Urinary bladder (tissue), 3 donors: ENCODE measurements at regions not wholly inside any gene's neighbourhood (a gene's known extent, or its start where the extent isn't known, plus 50 kb on each side); places are given as distances from the start of the nearest gene placed in this dataset.
"Not testable (repeated sequence)": the region's sequence is repeated elsewhere in the genome, so short reads cannot be mapped to it uniquely, and the experiment has no call there.

Experiments used
- DNase-seq: peaks from one replicate; pipeline ENCODE4 v3.0.0-alpha.2; 2015; ENCODE audit errors: extremely low spot score
- H3K27ac ChIP-seq: one replicate; pipeline ENCODE4 v1.5.1; 2013; ENCODE audit warnings: low read depth, mild to moderate bottlenecking, moderate library complexity
- H3K36me3 ChIP-seq: one replicate; pipeline ENCODE4 v1.6.1; 2013; ENCODE audit warnings: mild to moderate bottlenecking, moderate library complexity; ENCODE audit not compliant: insufficient read depth
- H3K4me1 ChIP-seq: one replicate; pipeline ENCODE4 v1.6.1; 2013; ENCODE audit warnings: mild to moderate bottlenecking, moderate library complexity; ENCODE audit not compliant: insufficient read depth
- H3K4me3 ChIP-seq: one replicate; pipeline ENCODE4 v1.5.1; 2013; ENCODE audit warnings: low read depth, low read length
- WGBS: extraction: QIAGEN DNeasy Blood & Tissue Kit; methylation state at CpG from one replicate; pipeline ENCODE4 v1.1.7; 2013; 5-methylcytosine and 5-hydroxymethylcytosine counted together
- donor health status: healthy with polysubstance abuse.
- donor health status: healthy.

- DNase-seq = no peak
- H3K36me3 ChIP-seq = no peaks in the 10 kb centered on the region
- WGBS = 83% methylated on average over 3 of the region's 3 CpGs
- no peaks in the 10 kb centered on the region for H3K4me1 ChIP-seq
- H3K4me3 ChIP-seq = no peak overlapping the region
- H3K27ac ChIP-seq = no peak overlapping the region
These were observed 120.7 kb downstream of the ARL4C start for GRCh38 chr2:234376229-234376628.

DNA sequence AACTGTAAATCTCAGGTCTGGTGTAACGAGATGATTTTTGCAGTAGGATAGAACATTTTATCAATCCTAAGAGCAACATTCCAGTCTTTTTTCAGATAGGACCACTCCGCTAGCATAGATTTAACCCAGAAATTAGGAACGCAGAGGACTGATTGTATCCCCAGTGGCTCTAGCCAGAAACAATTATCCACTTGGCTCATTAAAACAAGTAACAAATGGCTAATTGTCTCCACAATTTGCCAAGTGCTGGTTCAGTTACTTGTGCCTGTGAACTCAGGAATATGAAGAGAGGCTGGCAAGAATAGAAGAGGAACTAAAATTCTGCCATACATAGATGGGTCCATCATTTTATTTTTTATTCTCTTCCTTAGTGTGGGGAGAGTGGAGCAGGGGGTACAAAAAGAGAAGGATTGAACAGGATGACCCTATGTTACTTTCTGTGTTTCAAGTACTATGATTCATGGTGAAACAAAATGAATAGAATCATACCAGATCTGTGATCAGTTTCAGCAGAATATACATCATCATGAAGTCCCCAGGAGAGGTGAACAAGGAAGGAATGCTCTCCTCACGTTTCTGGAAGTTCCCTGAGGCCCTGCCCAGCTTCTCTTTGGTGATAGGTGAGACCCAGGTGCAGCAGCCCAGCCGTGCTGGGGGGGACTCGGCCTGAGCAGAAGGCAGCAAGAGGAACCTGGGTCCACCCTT lies 121.6 kb downstream of the ARL4C start:
- WGBS = 81% methylated on average over 6 of the region's 6 CpGs
- no peaks in the 10 kb centered on the region for H3K4me1 ChIP-seq
- no peak for DNase-seq
- H3K36me3 ChIP-seq = no peaks in the 10 kb centered on the region
- no peak overlapping the region for H3K4me3 ChIP-seq
- H3K27ac ChIP-seq = no peak overlapping the region

GRCh38 chr2:234374736-234375135 lies 122.1 kb downstream of the ARL4C start:
- 55% methylated on average over 5 of the region's 5 CpGs for WGBS

DNA sequence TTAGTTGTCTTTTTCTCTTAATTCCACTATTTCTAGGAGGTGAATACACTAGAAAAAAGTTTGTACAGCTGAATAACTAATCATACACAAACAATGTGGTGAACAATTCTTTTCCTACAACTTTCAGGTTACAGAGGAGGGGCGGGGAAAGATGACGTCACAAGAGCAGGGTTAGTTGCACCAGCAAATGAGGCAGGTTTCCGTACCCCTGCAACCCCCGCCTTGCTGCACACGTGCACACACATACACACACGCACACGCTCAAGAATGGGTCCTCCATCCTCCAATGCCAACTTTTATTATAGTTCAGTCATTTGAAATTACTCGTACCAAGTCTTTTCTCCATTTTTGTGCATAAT lies 122.8 kb downstream of the ARL4C start:
- DNase-seq = no peak
- H3K36me3 ChIP-seq = no peaks in the 10 kb centered on the region
- H3K4me1 ChIP-seq = no peaks in the 10 kb centered on the region
- no peak overlapping the region for H3K4me3 ChIP-seq
- WGBS = 90% methylated on average over 8 of the region's 8 CpGs
- H3K27ac ChIP-seq = no peak overlapping the region

More at GRCh38 chr2:234374736-234375135, 122.1 kb downstream of the ARL4C start:
- Histone ChIP-seq H3K36me3 (no peaks in the 10 kb centered on the region), H3K4me3 (no peak overlapping the region), H3K4me1 (no peaks in the 10 kb centered on the region), H3K27ac (no peak overlapping the region)
- DNase-seq = no peak

GRCh38 chr2:234373481-234374149 lies 123.3 kb downstream of the ARL4C start:
- DNase-seq = no peak
- WGBS = 78% methylated on average over 13 of the region's 13 CpGs
- Histone ChIP-seq H3K4me1 (no peaks in the 10 kb centered on the region), H3K27ac (no peak overlapping the region), H3K4me3 (no peak overlapping the region), H3K36me3 (no peaks in the 10 kb centered on the region)

DNA sequence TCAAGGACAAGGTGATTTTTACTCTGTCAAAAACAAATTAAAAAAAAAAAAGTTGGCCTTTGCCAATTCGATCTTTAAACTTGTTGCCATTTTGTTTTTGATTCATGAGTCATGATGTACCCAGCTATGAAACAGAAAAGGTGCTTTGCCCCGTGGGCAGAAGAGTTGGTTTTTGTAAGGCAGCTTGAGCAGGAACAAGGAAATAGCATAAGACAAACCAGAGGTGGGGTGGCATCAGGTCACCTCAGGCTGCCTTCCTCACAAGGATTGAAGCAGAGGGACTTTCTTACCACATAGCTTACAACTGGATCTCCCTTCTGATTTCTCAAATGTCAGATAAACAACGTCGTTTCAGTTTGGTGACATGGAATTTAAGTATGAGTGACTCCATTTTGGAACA lies 123.8 kb downstream of the ARL4C start:
- no peak for DNase-seq
- H3K36me3 ChIP-seq = no peaks in the 10 kb centered on the region
- no peak overlapping the region for H3K4me3 ChIP-seq
- H3K27ac ChIP-seq = no peak overlapping the region
- H3K4me1 ChIP-seq = no peaks in the 10 kb centered on the region
- 74% methylated on average over 4 of the region's 4 CpGs for WGBS

DNA sequence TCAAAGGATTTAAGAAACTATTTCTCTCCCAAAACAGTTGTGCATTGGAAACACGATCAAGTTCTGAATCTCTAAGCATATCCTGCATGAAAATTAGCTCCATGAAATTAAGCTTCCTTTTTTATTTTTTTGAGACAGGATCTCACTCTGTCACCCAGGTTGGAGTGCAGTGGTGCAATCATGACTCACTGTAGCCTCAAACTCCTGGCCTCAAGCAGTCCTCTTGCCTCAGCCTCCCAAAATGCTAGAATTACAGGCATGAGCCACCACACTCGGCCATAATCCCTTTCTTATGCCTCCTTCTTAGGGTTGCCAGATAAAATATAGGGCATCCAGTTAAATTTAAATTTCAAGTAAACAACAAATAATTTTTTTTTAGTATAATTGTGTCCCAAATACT lies 124.4 kb downstream of the ARL4C start:
- Histone ChIP-seq H3K36me3 (no peaks in the 10 kb centered on the region), H3K27ac (no peak overlapping the region), H3K4me3 (no peak overlapping the region), H3K4me1 (no peaks in the 10 kb centered on the region)
- WGBS = 83% methylated on average over 2 of the region's 2 CpGs
- DNase-seq = no peak

- peak; percentile 81 for DNase-seq
- Histone ChIP-seq H3K4me1 (no peaks in the 10 kb centered on the region), H3K27ac (peak overlapping the region; percentile 84), H3K4me3 (no peak overlapping the region), H3K36me3 (no peaks in the 10 kb centered on the region)
- WGBS = 12% methylated on average over 1 of the region's 1 CpG
These were observed 128.0 kb downstream of the ARL4C start for GRCh38 chr2:234368861-234369261.

DNA sequence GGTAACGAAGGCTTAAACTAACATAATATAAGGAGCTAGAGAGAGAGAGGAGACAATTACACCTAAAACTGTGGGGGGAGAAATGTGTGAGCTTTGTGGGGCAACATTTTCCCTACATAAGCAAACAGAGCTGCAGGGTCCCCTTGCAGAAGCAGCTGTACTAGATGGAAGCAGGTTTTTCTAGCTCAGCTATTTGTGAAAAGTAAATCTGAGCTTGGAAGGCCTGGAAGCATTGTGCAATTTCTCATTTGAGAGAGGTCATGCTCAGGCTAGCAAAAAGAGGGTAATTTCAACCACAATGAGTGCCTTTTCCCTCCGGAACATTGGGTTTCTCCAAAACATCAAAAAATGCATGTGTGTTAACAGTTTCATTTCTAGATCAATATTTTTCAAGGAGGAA lies 130.0 kb downstream of the ARL4C start:
- Histone ChIP-seq H3K27ac (no peak overlapping the region), H3K4me1 (peaks cover 3% of the 10 kb centered on the region), H3K36me3 (no peaks in the 10 kb centered on the region), H3K4me3 (no peak overlapping the region)
- DNase-seq = peak; percentile 69
- WGBS = 54% methylated on average over 2 of the region's 2 CpGs

GRCh38 chr2:234364661-234365060 lies 132.2 kb downstream of the ARL4C start:
- no peak for DNase-seq
- 66% methylated on average over 8 of the region's 8 CpGs for WGBS
- H3K36me3 ChIP-seq = no peaks in the 10 kb centered on the region
- H3K4me3 ChIP-seq = no peak overlapping the region
- H3K4me1 ChIP-seq = peaks cover 3% of the 10 kb centered on the region
- H3K27ac ChIP-seq = no peak overlapping the region

DNA sequence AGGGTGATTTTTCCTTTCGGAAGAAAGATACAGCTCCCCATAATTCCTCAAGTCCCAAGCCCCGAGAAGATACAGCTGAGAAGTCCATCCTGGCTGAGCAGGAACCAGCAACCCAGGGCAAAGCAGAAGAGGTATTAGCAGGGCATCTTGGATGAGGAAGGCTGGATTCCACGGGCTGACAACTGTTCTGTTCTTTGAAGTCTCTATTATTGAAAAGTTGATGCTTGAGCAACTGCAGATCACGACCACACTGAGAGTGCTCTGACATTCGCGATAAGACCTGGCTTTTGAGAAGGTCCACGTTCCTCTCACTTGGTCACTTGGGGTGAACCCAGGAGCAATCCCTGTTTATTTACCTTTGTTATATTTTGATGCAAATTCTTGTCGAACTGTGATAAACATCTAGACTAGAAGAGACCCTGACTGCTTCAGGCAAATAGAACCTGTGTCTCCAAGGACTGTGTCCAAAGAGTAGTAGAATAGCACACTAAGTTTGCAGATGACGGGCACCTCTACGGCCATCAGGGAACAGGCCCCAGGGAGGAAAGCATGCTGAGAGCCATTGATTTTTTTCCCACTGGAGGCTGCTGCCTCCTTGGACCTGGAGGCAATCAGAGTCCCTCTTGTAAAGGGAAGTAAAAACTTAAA lies 133.1 kb downstream of the ARL4C start:
- no peak for DNase-seq

DNA sequence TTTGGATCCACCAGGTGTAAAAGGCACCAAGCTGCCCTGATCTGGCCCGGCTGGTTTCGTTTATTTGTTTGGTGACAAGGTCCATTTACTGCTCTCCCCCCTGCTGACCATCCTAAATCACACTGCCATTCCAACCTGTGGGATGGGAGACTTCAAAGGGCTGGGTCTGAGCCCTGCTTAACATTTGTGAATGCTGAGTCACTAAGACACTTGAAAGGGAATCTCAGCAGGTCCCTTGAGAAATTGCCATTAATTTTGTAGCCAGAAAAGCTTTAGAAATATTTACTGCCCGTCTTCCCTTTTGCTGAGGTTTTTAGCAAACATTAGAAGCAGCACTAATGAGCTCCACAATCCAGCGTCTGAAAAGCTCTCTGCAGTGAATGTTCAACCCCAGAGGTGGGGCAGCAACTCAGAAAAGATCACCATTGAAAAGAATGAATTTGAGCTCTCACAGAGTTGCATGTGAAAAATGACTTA lies 133.8 kb downstream of the ARL4C start:
- Histone ChIP-seq H3K4me3 (no peak overlapping the region), H3K4me1 (peaks cover 3% of the 10 kb centered on the region), H3K27ac (no peak overlapping the region), H3K36me3 (no peaks in the 10 kb centered on the region)
- no peak for DNase-seq
- 30% methylated on average over 4 of the region's 4 CpGs for WGBS

More for the DNA sequence above, 133.1 kb downstream of the ARL4C start:
- Histone ChIP-seq H3K4me1 (peaks cover 3% of the 10 kb centered on the region), H3K36me3 (no peaks in the 10 kb centered on the region), H3K27ac (no peak overlapping the region), H3K4me3 (no peak overlapping the region)
- WGBS = 45% methylated on average over 10 of the region's 10 CpGs

DNA sequence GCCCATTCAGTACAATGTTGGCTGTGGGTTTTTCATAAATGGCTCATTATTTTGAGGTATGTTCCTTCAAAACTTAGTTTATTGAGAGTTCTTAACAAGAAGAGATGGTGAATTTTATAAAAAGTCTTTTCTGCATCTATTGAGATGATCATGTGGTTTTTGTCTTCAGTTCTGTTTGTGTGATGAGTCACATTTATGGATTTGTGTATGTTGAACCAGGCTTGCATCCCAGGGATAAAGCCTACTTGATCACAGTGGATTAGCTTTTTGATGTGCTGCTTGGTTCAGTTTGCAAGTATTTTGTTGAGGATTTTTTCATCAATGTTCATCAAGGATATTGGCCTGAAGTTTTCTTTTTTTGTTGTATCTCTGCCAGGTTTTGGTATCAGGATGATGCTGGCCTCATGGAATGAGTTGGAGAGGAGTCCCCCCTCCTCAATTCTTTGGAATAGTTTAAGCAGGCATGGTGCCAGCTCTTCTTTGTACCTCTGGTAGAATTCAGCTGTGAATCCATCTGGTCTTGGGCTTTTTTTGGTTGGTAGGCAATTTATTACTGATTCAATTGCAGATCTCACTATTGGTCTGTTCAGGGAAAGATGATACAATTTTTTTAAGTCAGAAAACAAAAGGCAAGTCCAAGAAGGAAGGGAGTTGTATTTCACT lies 136.4 kb downstream of the ARL4C start:
- not testable (repeated sequence) for H3K27ac ChIP-seq, H3K4me3 ChIP-seq, H3K4me1 ChIP-seq, DNase-seq, H3K36me3 ChIP-seq

GRCh38 chr2:234357666-234358065 lies 139.2 kb downstream of the ARL4C start:
- H3K4me3 ChIP-seq = no peak overlapping the region
- H3K4me1 ChIP-seq = no peaks in the 10 kb centered on the region
- DNase-seq = no peak
- 84% methylated on average over 2 of the region's 3 CpGs for WGBS
- no peaks in the 10 kb centered on the region for H3K36me3 ChIP-seq
- no peak overlapping the region for H3K27ac ChIP-seq
